GM23338 (cell line): ENCODE measurements at regions not wholly inside any gene's neighbourhood (a gene's known extent, or its start where the extent isn't known, plus 50 kb on each side); places are given as distances from the start of the nearest gene placed in this dataset.

Experiments
- ATAC-seq: fragments of 200-7000 bp; cut with Tn5 transposase; 3 replicates; pipeline ENCODE4 v1.9.1; 2020
- DNase-seq: peaks from one replicate; pipeline ENCODE4 v3.0.0-alpha.2; 2015; ENCODE audit warnings: low spot score
- H2AFZ ChIP-seq: fragments of 200-600 bp; sonication (generic); 2 replicates; pipeline ENCODE4 v1.8.0; 2016; ENCODE audit warnings: antibody characterized with exemption, mild to moderate bottlenecking, moderate library complexity
- H3F3A ChIP-seq: fragments of 200-600 bp; sonication (generic); replicated peaks from 2 replicates; pipeline ENCODE4 v1.8.0; 2017; ENCODE audit warnings: antibody characterized with exemption, mixed run types, low read depth
- H3K27ac ChIP-seq: fragments of 200-600 bp; sonication (generic); 2 replicates; pipeline ENCODE4 v1.6.1; 2016; ENCODE audit warnings: low read depth
- H3K27me3 ChIP-seq: fragments of 200-600 bp; sonication (generic); 2 replicates; pipeline ENCODE4 v1.8.0; 2016; ENCODE audit warnings: mild to moderate bottlenecking, mixed run types, moderate library complexity; ENCODE audit not compliant: insufficient read depth
- H3K36me3 ChIP-seq: fragments of 200-600 bp; sonication (generic); 2 replicates; pipeline ENCODE4 v1.8.0; 2016; ENCODE audit warnings: mild to moderate bottlenecking; ENCODE audit not compliant: insufficient read depth
- H3K4me1 ChIP-seq: fragments of 200-600 bp; sonication (generic); 2 replicates; pipeline ENCODE4 v1.8.0; 2016; ENCODE audit warnings: mild to moderate bottlenecking, moderate library complexity; ENCODE audit not compliant: insufficient read depth
- H3K4me2 ChIP-seq: fragments of 200-600 bp; sonication (generic); 2 replicates; pipeline ENCODE4 v1.7.1; 2017; ENCODE audit warnings: mixed run types
- H3K4me3 ChIP-seq: fragments of 200-600 bp; sonication (generic); 2 replicates; pipeline ENCODE4 v1.6.1; 2016; ENCODE audit warnings: mixed run types
- H3K79me2 ChIP-seq: fragments of 200-600 bp; sonication (generic); replicated peaks from 2 replicates; pipeline ENCODE4 v1.8.0; 2017; ENCODE audit warnings: mild to moderate bottlenecking; ENCODE audit not compliant: insufficient read depth
- H3K9me2 ChIP-seq: fragments of 200-600 bp; sonication (generic); 2 replicates; pipeline ENCODE4 v1.8.0; 2017; ENCODE audit not compliant: insufficient read depth
- H4K20me1 ChIP-seq: fragments of 200-600 bp; sonication (generic); replicated peaks from 2 replicates; pipeline ENCODE4 v1.8.0; 2017; ENCODE audit warnings: mild to moderate bottlenecking; ENCODE audit not compliant: insufficient read depth
- H3K27ac Mint-ChIP-seq: 2 replicates; pipeline ENCODE4 v1.8.0; 2020; ENCODE audit warnings: inconsistent platforms, mild to moderate bottlenecking, moderate library complexity, mixed read lengths
- H3K27me3 Mint-ChIP-seq: 3 replicates; pipeline ENCODE4 v1.8.0; 2022; ENCODE audit warnings: low read depth, mild to moderate bottlenecking, moderate library complexity, mixed read lengths, inconsistent platforms; ENCODE audit not compliant: insufficient read depth, poor library complexity
- H3K36me3 Mint-ChIP-seq: 3 replicates; pipeline ENCODE4 v1.8.0; 2021; ENCODE audit warnings: low read depth, mild to moderate bottlenecking, inconsistent platforms, moderate library complexity, mixed read lengths
- H3K4me1 Mint-ChIP-seq: 3 replicates; pipeline ENCODE4 v1.8.0; 2020; ENCODE audit warnings: mild to moderate bottlenecking, inconsistent platforms, mixed read lengths
- H3K4me3 Mint-ChIP-seq: 3 replicates; pipeline ENCODE4 v1.8.0; 2021; ENCODE audit warnings: moderate library complexity, mild to moderate bottlenecking, inconsistent platforms, mixed read lengths
- H3K9me3 Mint-ChIP-seq: 3 replicates; pipeline ENCODE4 v1.8.0; 2020; ENCODE audit warnings: moderate library complexity, mild to moderate bottlenecking, inconsistent platforms, mixed read lengths
- CREB1 ChIP-seq: fragments of 250-450 bp; sonication (Bioruptor Pico); IDR thresholded peaks from 2 replicates; pipeline ENCODE4 v1.5.0; 2020; ENCODE audit warnings: low read depth, mild to moderate bottlenecking, moderate library complexity
- EZH2phosphoT487 ChIP-seq: fragments of 200-600 bp; sonication (generic); IDR thresholded peaks from one replicate; pipeline ENCODE4 v1.8.1; 2018; ENCODE audit warnings: antibody characterized with exemption; ENCODE audit not compliant: unreplicated experiment
- JUNB ChIP-seq: IDR thresholded peaks from one replicate; pipeline ENCODE4 v1.6.1; 2016; ENCODE audit warnings: antibody characterized with exemption; ENCODE audit not compliant: unreplicated experiment
- NANOG ChIP-seq: IDR thresholded peaks from 2 replicates; pipeline ENCODE4 v1.6.1; 2016; ENCODE audit warnings: antibody characterized with exemption, borderline replicate concordance
- POLR2AphosphoS5 ChIP-seq: IDR thresholded peaks from 2 replicates; pipeline ENCODE4 v1.6.1; 2016; ENCODE audit warnings: antibody characterized with exemption, low read depth
- STAT1 ChIP-seq: IDR thresholded peaks from one replicate; pipeline ENCODE4 v1.6.1; 2016; ENCODE audit warnings: antibody characterized with exemption; ENCODE audit not compliant: unreplicated experiment
- TF ChIP-seq, protein P1 (sequence below), 2 experiments: fragments of 200-600 bp in 1 of 2; sonication (generic) in 1 of 2; conservative IDR thresholded peaks; 2 replicates each; pipeline versions ENCODE4 v1.5.1 to v1.6.1; 2016 to 2017; ENCODE audit warnings: antibody characterized with exemption in 2 of 2, low read depth in 2 of 2, mild to moderate bottlenecking in 2 of 2, moderate library complexity in 1 of 2
- TF ChIP-seq, protein P2 (sequence below): IDR thresholded peaks from one replicate; pipeline ENCODE4 v1.6.1; 2018; ENCODE audit warnings: antibody characterized with exemption; ENCODE audit not compliant: unreplicated experiment
- TF ChIP-seq, protein P3 (sequence below): IDR thresholded peaks from 2 replicates; pipeline ENCODE4 v1.6.1; 2016; ENCODE audit warnings: antibody characterized with exemption

DNA sequence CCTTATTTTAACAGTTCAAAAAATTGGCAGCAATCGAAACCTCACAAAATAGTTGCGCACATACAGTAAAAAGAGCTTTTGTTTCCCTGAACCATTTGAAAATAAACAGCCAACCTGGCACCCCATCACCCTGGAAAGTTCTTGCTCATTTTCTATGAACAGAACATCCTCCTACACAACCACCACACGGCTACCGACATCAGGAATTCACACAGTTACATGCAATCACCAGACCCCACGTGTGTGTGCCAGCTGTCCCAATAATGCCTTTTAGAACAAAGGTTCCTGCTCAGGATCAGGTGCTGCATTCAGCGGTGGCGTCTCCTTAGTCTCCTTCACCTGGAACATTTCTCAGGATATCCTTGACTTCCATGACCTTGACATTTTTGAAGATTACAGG, 186.5 kb downstream of the KLF13 start (continued):
- TF ChIP-seq, protein P1, sequence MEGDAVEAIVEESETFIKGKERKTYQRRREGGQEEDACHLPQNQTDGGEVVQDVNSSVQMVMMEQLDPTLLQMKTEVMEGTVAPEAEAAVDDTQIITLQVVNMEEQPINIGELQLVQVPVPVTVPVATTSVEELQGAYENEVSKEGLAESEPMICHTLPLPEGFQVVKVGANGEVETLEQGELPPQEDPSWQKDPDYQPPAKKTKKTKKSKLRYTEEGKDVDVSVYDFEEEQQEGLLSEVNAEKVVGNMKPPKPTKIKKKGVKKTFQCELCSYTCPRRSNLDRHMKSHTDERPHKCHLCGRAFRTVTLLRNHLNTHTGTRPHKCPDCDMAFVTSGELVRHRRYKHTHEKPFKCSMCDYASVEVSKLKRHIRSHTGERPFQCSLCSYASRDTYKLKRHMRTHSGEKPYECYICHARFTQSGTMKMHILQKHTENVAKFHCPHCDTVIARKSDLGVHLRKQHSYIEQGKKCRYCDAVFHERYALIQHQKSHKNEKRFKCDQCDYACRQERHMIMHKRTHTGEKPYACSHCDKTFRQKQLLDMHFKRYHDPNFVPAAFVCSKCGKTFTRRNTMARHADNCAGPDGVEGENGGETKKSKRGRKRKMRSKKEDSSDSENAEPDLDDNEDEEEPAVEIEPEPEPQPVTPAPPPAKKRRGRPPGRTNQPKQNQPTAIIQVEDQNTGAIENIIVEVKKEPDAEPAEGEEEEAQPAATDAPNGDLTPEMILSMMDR (conservative IDR thresholded peaks at IDR 0.05; ENCODE audit: low read depth in 2 of 2) = no peak
- TF ChIP-seq NANOG (no peak), POLR2AphosphoS5 (no peak), EZH2phosphoT487 (no peak), STAT1 (no peak), JUNB (no peak)
- TF ChIP-seq, protein P2, sequence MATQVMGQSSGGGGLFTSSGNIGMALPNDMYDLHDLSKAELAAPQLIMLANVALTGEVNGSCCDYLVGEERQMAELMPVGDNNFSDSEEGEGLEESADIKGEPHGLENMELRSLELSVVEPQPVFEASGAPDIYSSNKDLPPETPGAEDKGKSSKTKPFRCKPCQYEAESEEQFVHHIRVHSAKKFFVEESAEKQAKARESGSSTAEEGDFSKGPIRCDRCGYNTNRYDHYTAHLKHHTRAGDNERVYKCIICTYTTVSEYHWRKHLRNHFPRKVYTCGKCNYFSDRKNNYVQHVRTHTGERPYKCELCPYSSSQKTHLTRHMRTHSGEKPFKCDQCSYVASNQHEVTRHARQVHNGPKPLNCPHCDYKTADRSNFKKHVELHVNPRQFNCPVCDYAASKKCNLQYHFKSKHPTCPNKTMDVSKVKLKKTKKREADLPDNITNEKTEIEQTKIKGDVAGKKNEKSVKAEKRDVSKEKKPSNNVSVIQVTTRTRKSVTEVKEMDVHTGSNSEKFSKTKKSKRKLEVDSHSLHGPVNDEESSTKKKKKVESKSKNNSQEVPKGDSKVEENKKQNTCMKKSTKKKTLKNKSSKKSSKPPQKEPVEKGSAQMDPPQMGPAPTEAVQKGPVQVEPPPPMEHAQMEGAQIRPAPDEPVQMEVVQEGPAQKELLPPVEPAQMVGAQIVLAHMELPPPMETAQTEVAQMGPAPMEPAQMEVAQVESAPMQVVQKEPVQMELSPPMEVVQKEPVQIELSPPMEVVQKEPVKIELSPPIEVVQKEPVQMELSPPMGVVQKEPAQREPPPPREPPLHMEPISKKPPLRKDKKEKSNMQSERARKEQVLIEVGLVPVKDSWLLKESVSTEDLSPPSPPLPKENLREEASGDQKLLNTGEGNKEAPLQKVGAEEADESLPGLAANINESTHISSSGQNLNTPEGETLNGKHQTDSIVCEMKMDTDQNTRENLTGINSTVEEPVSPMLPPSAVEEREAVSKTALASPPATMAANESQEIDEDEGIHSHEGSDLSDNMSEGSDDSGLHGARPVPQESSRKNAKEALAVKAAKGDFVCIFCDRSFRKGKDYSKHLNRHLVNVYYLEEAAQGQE = no peak

DNA sequence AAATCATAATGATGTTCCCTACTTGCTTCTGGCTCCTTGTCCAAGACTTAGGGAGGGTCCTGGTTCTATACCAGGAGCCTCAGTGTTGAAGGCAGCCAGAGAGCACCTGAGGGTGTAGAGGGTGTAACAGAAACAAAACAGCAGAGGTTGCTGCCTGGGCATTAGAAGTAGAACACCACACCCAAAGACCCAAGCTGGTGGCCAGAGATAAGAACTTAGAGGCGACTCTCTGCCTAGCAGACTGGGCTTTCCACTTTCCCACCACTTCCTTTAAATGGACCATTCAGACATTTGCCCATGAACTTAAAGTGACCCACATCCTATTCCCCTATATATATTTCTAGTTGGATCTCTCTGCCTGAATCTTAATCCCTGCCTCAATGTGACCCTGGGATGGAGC, 189.8 kb downstream of the KLF13 start:
- no peak for ATAC-seq
- no peaks in the 10 kb centered on the region for H3K79me2 ChIP-seq
- no peaks in the 10 kb centered on the region for H4K20me1 ChIP-seq
- 0 out of 2 replicates have a peak, but pooled peaks cover 4% of the 10 kb centered on the region for H3F3A ChIP-seq
- H3K4me1 ChIP-seq = 0 out of 2 replicates have a peak, but pooled peaks cover under 1% of the 10 kb centered on the region
- H3K4me3 ChIP-seq = no peak overlapping the region
- no peak overlapping the region for H3K4me3 Mint-ChIP-seq
- no peak overlapping the region for H3K27ac Mint-ChIP-seq
- H3K36me3 ChIP-seq = no peaks in the 10 kb centered on the region
- peaks cover 4% of the 10 kb centered on the region for H3K9me2 ChIP-seq
- no peak overlapping the region for H3K4me2 ChIP-seq
- H3K27ac ChIP-seq = no peak overlapping the region
- H3K27me3 ChIP-seq = no peaks in the 10 kb centered on the region
- H3K36me3 Mint-ChIP-seq = no peaks in the 10 kb centered on the region
- no peaks in the 10 kb centered on the region for H3K9me3 Mint-ChIP-seq
- no peaks in the 10 kb centered on the region for H3K4me1 Mint-ChIP-seq
- peaks cover 2% of the 10 kb centered on the region for H3K27me3 Mint-ChIP-seq
- DNase-seq = no peak
- TF ChIP-seq CREB1 (CRISPR knock-in tag) = no peak
- TF ChIP-seq, protein P3, sequence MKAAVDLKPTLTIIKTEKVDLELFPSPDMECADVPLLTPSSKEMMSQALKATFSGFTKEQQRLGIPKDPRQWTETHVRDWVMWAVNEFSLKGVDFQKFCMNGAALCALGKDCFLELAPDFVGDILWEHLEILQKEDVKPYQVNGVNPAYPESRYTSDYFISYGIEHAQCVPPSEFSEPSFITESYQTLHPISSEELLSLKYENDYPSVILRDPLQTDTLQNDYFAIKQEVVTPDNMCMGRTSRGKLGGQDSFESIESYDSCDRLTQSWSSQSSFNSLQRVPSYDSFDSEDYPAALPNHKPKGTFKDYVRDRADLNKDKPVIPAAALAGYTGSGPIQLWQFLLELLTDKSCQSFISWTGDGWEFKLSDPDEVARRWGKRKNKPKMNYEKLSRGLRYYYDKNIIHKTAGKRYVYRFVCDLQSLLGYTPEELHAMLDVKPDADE = no peak
- H2AFZ ChIP-seq = no peak overlapping the region
